ENCODE measurements at regions not wholly inside any gene's neighbourhood (a gene's known extent, or its start where the extent isn't known, plus 50 kb on each side); places are given as distances from the start of the nearest gene placed in this dataset.
A peak's percentile ranks its signal among the peaks of the same experiment; 100 is the strongest.

DNA sequence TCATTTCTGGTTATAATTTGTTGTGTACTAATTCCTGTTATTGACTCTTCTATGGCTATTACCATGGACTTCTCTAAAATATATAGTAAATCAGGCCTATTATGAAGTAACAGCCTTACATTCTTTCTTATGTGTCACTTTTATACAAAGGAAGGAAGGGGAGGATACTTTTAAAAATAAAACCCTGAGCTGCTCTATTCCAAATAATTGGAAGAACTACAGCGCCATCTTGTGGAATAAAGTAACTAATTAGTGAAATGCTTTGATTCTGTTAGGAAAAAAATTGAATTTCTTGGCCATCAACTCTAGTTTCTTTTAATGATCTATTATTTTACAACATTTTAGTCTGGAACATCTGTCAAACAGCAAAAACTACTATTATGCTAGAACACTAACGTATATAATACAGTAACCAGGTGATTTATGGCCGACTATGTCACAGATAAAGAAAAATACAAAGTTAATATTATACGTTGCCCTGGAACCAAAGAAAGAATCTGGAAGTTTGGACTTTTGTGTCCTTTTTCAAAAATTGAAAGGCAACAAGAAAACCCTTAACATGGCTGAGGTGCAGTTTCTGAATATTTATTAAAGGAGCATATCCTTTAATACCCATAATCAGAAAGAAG is 55.0 kb upstream of the NELL2 start:
- Histone ChIP-seq H3K4me3 (no peak overlapping the region), H3K4me1 (ENCODE audit: low read depth) (peaks cover 3% of the 10 kb centered on the region), H3K36me3 (no peaks in the 10 kb centered on the region), H3K9me3 (ENCODE audit: low read depth) (no peaks in the 10 kb centered on the region), H3K27me3 (no peaks in the 10 kb centered on the region), H3K27ac (no peak overlapping the region)
- TF ChIP-seq, protein P1, sequence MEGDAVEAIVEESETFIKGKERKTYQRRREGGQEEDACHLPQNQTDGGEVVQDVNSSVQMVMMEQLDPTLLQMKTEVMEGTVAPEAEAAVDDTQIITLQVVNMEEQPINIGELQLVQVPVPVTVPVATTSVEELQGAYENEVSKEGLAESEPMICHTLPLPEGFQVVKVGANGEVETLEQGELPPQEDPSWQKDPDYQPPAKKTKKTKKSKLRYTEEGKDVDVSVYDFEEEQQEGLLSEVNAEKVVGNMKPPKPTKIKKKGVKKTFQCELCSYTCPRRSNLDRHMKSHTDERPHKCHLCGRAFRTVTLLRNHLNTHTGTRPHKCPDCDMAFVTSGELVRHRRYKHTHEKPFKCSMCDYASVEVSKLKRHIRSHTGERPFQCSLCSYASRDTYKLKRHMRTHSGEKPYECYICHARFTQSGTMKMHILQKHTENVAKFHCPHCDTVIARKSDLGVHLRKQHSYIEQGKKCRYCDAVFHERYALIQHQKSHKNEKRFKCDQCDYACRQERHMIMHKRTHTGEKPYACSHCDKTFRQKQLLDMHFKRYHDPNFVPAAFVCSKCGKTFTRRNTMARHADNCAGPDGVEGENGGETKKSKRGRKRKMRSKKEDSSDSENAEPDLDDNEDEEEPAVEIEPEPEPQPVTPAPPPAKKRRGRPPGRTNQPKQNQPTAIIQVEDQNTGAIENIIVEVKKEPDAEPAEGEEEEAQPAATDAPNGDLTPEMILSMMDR (IDR thresholded peaks at IDR 0.05; ENCODE audit: low read depth, low read length), result peak; percentile 36
- DNase-seq (ENCODE audit: low read depth in 1 of 2, low spot score in 1 of 2), result peak; percentile 79 to 89

DNA sequence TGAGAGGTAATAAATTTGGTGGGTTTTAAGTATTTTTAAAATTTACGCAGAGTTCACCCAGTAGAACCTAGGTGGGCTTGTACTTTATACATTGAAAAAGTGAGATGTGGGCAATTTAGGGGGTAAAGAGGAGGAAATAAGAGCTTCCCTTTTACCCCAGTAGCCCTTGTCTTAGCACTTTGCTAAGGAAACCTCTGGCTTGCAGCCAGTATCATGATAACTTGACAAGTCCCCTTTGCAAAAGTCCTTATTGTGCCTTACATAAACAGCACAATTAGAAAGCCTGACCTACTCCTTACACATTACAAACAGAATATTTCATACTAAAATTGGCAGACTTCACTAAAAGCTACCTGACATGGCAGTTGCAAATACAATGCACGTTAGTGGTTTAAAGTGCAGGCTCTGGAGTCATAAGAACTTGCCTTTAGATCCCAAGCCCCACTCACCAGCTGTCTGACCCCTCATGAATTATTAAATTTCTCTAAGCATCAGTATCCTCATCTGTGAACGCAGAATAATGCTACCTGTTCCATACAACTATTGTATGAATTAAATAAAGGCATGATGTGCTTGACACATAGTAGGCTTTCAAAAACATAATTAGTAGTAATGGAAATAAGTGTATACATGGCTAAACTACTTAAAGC is 53.2 kb upstream of the NELL2 start:
- peaks cover 6% of the 10 kb centered on the region for H3K4me1 ChIP-seq (ENCODE audit: low read depth)
- no peaks in the 10 kb centered on the region for H3K9me3 ChIP-seq (ENCODE audit: low read depth)
- H3K27me3 ChIP-seq, result no peaks in the 10 kb centered on the region
- no peaks in the 10 kb centered on the region for H3K36me3 ChIP-seq
- DNase-seq (ENCODE audit: low read depth in 1 of 2, low spot score in 1 of 2), result peak in 1 of 2 donors; percentile 42
- TF ChIP-seq, protein P1 (IDR thresholded peaks at IDR 0.05; ENCODE audit: low read depth, low read length), result no peak
- H3K4me3 ChIP-seq, result no peak overlapping the region
- no peak overlapping the region for H3K27ac ChIP-seq
